DND-41 (cell line): ENCODE measurements at regions not wholly inside any gene's neighbourhood (a gene's known extent, or its start where the extent isn't known, plus 50 kb on each side); places are given as distances from the start of the nearest gene placed in this dataset.
A peak's percentile ranks its signal among the peaks of the same experiment; 100 is the strongest.

Experiments
- ATAC-seq: fragments of 200-7000 bp; cut with Tn5 transposase; 3 replicates; pipeline ENCODE4 v1.9.1; 2021; ENCODE audit warnings: low read depth; ENCODE audit not compliant: insufficient read depth
- DNase-seq: peaks from one replicate; pipeline ENCODE4 v3.0.0-alpha.2; 2020
- H2AFZ ChIP-seq: 2 replicates; pipeline ENCODE4 v1.6.0; 2012; ENCODE audit warnings: low read depth, low read length
- H3K27ac ChIP-seq: 2 replicates; pipeline ENCODE4 v1.5.1; 2012; ENCODE audit warnings: low read length, inconsistent platforms
- H3K27me3 ChIP-seq: fragments of 200-600 bp; sonication (generic); 2 replicates; pipeline ENCODE4 v1.6.0; 2012; ENCODE audit warnings: low read length, mild to moderate bottlenecking, inconsistent platforms; ENCODE audit not compliant: insufficient read depth, poor library complexity
- H3K36me3 ChIP-seq: 2 replicates; pipeline ENCODE4 v1.5.1; 2012; ENCODE audit warnings: low read length, inconsistent platforms; ENCODE audit not compliant: insufficient read depth
- H3K4me1 ChIP-seq: 2 replicates; pipeline ENCODE4 v1.5.1; 2012; ENCODE audit warnings: mild to moderate bottlenecking, low read length; ENCODE audit not compliant: insufficient read depth
- H3K4me2 ChIP-seq: 2 replicates; pipeline ENCODE4 v1.6.0; 2012; ENCODE audit warnings: mild to moderate bottlenecking, moderate library complexity, low read length, inconsistent platforms; ENCODE audit not compliant: insufficient read depth
- H3K4me3 ChIP-seq, 2 experiments: fragments of 200-600 bp in 1 of 2; shearing (Covaris generic) in 1 of 2; 2 replicates each; pipeline ENCODE4 v1.5.1; 2012 to 2016; ENCODE audit warnings: inconsistent platforms in 2 of 2, low read length in 2 of 2, mild to moderate bottlenecking in 2 of 2, low read depth in 1 of 2, moderate library complexity in 1 of 2
- H3K79me2 ChIP-seq: 2 replicates; pipeline ENCODE4 v1.6.0; 2012; ENCODE audit warnings: low read length, inconsistent platforms; ENCODE audit not compliant: insufficient read depth
- H3K9ac ChIP-seq: 2 replicates; pipeline ENCODE4 v1.6.0; 2012; ENCODE audit warnings: low read depth, mild to moderate bottlenecking, inconsistent platforms, low read length, moderate library complexity
- H3K9me3 ChIP-seq: 2 replicates; pipeline ENCODE4 v1.5.1; 2012; ENCODE audit warnings: low read length, moderate library complexity, mild to moderate bottlenecking, inconsistent platforms; ENCODE audit not compliant: insufficient read depth, severe bottlenecking
- H4K20me1 ChIP-seq: 2 replicates; pipeline ENCODE4 v1.6.0; 2012; ENCODE audit warnings: low read length; ENCODE audit not compliant: insufficient read depth
- EZH2 ChIP-seq: IDR thresholded peaks from 3 replicates; pipeline ENCODE4 v1.6.1; 2012; ENCODE audit warnings: borderline replicate concordance, low read depth, mild to moderate bottlenecking, moderate library complexity, low read length, inconsistent platforms; ENCODE audit not compliant: severe bottlenecking
- TF ChIP-seq, protein P1 (sequence below): IDR thresholded peaks from 2 replicates; pipeline ENCODE4 v1.5.1; 2012; ENCODE audit warnings: borderline replicate concordance, low read length, moderate library complexity, mild to moderate bottlenecking; ENCODE audit not compliant: poor library complexity, severe bottlenecking; ENCODE audit errors: extremely low read depth

DNA sequence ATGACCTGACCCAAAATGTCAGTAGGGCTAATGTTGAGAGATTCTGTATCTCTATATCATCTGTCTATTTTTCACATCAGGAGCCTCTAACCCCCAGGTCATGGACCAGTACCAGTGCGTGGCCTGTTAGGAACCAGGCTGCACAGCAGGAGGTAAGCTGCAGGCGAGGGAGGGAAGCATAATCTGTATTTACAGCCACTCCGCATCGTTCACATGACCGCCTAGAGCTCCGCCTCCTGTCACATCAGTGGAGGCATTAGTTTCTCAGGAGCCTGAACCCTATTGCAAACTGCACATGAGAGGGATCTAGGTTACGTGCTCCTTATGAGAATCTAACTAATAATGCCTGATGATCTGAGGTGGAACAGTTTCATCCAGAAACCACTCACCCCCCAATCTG, 180.6 kb downstream of the RDH14 start:
- H4K20me1 ChIP-seq: no peaks in the 10 kb centered on the region
- H3K36me3 ChIP-seq: no peaks in the 10 kb centered on the region
- H3K27me3 ChIP-seq: no peaks in the 10 kb centered on the region
- no peak overlapping the region for H3K4me2 ChIP-seq
- H3K9ac ChIP-seq: no peak overlapping the region
- H3K4me3 ChIP-seq: no peak overlapping the region
- ATAC-seq (no peak), DNase-seq (no peak)
- no peak for TF ChIP-seq EZH2
- TF ChIP-seq, protein P1, sequence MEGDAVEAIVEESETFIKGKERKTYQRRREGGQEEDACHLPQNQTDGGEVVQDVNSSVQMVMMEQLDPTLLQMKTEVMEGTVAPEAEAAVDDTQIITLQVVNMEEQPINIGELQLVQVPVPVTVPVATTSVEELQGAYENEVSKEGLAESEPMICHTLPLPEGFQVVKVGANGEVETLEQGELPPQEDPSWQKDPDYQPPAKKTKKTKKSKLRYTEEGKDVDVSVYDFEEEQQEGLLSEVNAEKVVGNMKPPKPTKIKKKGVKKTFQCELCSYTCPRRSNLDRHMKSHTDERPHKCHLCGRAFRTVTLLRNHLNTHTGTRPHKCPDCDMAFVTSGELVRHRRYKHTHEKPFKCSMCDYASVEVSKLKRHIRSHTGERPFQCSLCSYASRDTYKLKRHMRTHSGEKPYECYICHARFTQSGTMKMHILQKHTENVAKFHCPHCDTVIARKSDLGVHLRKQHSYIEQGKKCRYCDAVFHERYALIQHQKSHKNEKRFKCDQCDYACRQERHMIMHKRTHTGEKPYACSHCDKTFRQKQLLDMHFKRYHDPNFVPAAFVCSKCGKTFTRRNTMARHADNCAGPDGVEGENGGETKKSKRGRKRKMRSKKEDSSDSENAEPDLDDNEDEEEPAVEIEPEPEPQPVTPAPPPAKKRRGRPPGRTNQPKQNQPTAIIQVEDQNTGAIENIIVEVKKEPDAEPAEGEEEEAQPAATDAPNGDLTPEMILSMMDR: no peak
- H3K9me3 ChIP-seq: no peaks in the 10 kb centered on the region
- no peak overlapping the region for H2AFZ ChIP-seq
- H3K4me1 ChIP-seq: no peaks in the 10 kb centered on the region
- H3K27ac ChIP-seq: no peak overlapping the region
- no peaks in the 10 kb centered on the region for H3K79me2 ChIP-seq

DNA sequence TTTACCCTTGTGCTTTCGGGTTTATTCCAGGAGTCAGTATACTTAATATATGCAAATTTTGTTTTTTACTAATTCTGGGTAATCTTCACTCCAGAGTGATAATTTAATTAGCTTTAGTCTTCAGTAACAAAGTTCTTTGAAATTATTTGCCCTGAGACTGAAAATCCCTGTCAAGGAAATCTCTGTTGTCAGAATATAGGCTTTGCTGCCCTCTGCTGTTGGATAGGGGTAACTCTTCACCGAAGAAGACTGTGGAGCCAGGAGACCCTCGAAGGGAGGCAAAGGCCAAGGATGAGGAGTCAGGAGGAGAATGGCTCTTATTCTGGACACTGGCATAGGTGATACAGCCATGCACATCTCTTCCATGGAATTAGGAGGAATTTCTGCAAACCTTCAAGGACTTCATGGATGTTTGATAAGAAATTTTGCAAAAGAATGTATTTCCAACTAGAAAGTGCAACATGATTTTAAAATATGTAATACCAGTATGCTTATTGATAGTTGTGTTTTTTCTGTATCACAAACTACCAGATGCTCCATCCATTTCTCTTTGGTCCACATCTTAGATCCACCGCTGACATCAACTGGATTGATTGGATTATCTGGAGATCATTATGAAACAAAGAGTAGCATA, 182.3 kb downstream of the RDH14 start:
- Histone ChIP-seq H4K20me1 (no peaks in the 10 kb centered on the region), H3K9ac (no peak overlapping the region), H3K4me2 (no peak overlapping the region), H3K9me3 (no peaks in the 10 kb centered on the region), H3K36me3 (no peaks in the 10 kb centered on the region), H3K27me3 (peaks cover 5% of the 10 kb centered on the region), H3K27ac (no peak overlapping the region), H3K4me3 (no peak overlapping the region), H2AFZ (no peak overlapping the region), H3K79me2 (no peaks in the 10 kb centered on the region), H3K4me1 (no peaks in the 10 kb centered on the region)
- TF ChIP-seq, protein P1: peak; percentile 87
- no peak for TF ChIP-seq EZH2
- ATAC-seq (peak; percentile 79), DNase-seq (peak; percentile 46)

DNA sequence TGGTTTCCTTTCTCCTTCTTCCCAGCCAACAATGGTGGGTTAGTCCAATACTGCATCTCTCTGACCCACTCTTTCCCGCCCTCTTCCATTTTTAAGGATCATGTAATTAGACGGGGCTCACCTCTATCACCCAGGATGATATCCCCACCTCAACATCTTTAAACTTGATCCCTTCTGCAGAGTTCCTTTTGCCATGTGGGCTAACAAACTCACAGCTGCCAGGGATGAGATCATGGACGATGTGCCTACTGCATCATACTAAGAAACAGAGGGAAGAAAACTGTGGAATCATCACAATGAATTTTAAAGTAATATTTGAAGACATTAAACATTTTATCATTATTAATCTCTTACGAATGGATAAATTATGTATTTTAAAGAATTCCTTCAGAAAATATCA, 183.5 kb downstream of the RDH14 start:
- TF ChIP-seq, protein P1: no peak
- no peak for TF ChIP-seq EZH2
- Histone ChIP-seq H3K4me1 (no peaks in the 10 kb centered on the region), H3K79me2 (no peaks in the 10 kb centered on the region), H2AFZ (no peak overlapping the region), H3K9me3 (no peaks in the 10 kb centered on the region), H3K4me3 (no peak overlapping the region), H3K4me2 (no peak overlapping the region), H3K27ac (no peak overlapping the region), H4K20me1 (no peaks in the 10 kb centered on the region), H3K36me3 (no peaks in the 10 kb centered on the region), H3K9ac (no peak overlapping the region), H3K27me3 (peaks cover 13% of the 10 kb centered on the region)
- DNase-seq (no peak), ATAC-seq (no peak)
